ENCODE measurements at regions not wholly inside any gene's neighbourhood (a gene's known extent, or its start where the extent isn't known, plus 50 kb on each side); places are given as distances from the start of the nearest gene placed in this dataset.

GRCh38 chr9:113665064-113665463 is 201.5 kb downstream of the RGS3 start:
- 0 out of 2 replicates have a peak overlapping the region, but pooled peaks have one; percentile 9 for H2AK5ac ChIP-seq (ENCODE audit: low read depth, low read length)
- no peaks in the 10 kb centered on the region for H4K20me1 ChIP-seq (ENCODE audit: insufficient read depth, low read length)
- ChIA-PET POLR2A (ENCODE audit: unreplicated experiment) (no interaction called here), CTCF (no interaction called here)
- no peak overlapping the region for H2BK5ac ChIP-seq (ENCODE audit: low read depth, low read length, poor library complexity, severe bottlenecking)
- ATAC-seq (ENCODE audit: low read depth) (no peak), DNase-seq (no peak)
- dilution Hi-C loops (cut with HindIII; ENCODE audit: low sequenced_read_pairs, unreplicated experiment), result no loop called here
- H3K18ac ChIP-seq (ENCODE audit: low read depth, low read length), result no peak overlapping the region
- no peak overlapping the region for H2AK9ac ChIP-seq (replicated peaks; ENCODE audit: low read depth, low read length, poor library complexity)
- H3K4ac ChIP-seq (ENCODE audit: low read depth, low read length), result no peak overlapping the region
- H4K91ac ChIP-seq (ENCODE audit: insufficient read depth, low read depth, low read length), result no peak overlapping the region
- H3K9ac ChIP-seq (ENCODE audit: low read depth, low read length), result no peak overlapping the region
- H3K9me3 ChIP-seq (ENCODE audit: control insufficient read depth, insufficient read depth, low read length), result peaks cover 2% of the 10 kb centered on the region; the same call in 1 of the 2 replicates
- no peaks in the 10 kb centered on the region; the same call in 1 of the 2 replicates for H3K9me1 ChIP-seq (ENCODE audit: insufficient read depth, low read length)
- no peak overlapping the region for H4K5ac ChIP-seq (ENCODE audit: low read depth, low read length)
- intact Hi-C loops (cut with micrococcal nuclease), result no loop called here
- no peaks in the 10 kb centered on the region; the same call in 1 of the 2 replicates for H3K4me1 ChIP-seq (ENCODE audit: control insufficient read depth, insufficient read depth, low read length)
- H3K4me2 ChIP-seq (ENCODE audit: low read depth, low read length), result no peak overlapping the region
- H3K4me3 ChIP-seq (ENCODE audit: insufficient read depth, low read depth, low read length), result no peak overlapping the region
- H4K8ac ChIP-seq (ENCODE audit: low read depth in 2 of 2, low read length in 2 of 2), result no peak overlapping the region
- in situ Hi-C loops (cut with MboI; ENCODE audit: low sequenced_read_pairs), result loop anchor here (10.0 kb wide), 1 partner anchor 240 kb away; no protein-coding TSS in a partner anchor
- no peak overlapping the region for H3K14ac ChIP-seq (replicated peaks; ENCODE audit: low read depth, low read length)
- no peak overlapping the region for H3K56ac ChIP-seq (ENCODE audit: extremely low read depth, insufficient read depth, low read length)
- H2BK15ac ChIP-seq (ENCODE audit: low read depth, low read length), result no peak overlapping the region
- no peak overlapping the region for H2AFZ ChIP-seq (replicated peaks; ENCODE audit: low read length, poor library complexity)
- H2BK20ac ChIP-seq (ENCODE audit: low read depth, low read length), result no peak overlapping the region
- no peaks in the 10 kb centered on the region for H3K79me1 ChIP-seq (ENCODE audit: low read depth in 1 of 2, low read length in 2 of 2)
- no peaks in the 10 kb centered on the region for H3K36me3 ChIP-seq (ENCODE audit: control insufficient read depth, insufficient read depth, low read length)
- TF ChIP-seq BHLHE40 (IDR thresholded peaks at IDR 0.05; ENCODE audit: low read depth, low read length), result no peak
- no peak for TF ChIP-seq USF2 (IDR thresholded peaks at IDR 0.05; ENCODE audit: low read depth, low read length)
- no TSS peak for BruUV-seq (replicated peaks)
- peaks cover 7% of the 10 kb centered on the region; the same call in 1 of the 2 replicates for H3K27me3 ChIP-seq (ENCODE audit: control insufficient read depth, insufficient read depth, low read length)
- WGBS, 2 experiments (ENCODE audit: extremely low coverage in 2 of 2, insufficient read length in 1 of 2), result no CpG with 5 or more reads among the region's 1 CpG
- H3K23ac ChIP-seq (ENCODE audit: low read depth, low read length), result no peak overlapping the region
- H2BK120ac ChIP-seq (ENCODE audit: low read depth, low read length), result no peak overlapping the region
- no peak overlapping the region for H3K27ac ChIP-seq (ENCODE audit: insufficient read depth, low read length)

Data from IMR-90 (cell line).